GM23248 (cell line): ENCODE measurements at regions not wholly inside any gene's neighbourhood (a gene's known extent, or its start where the extent isn't known, plus 50 kb on each side); places are given as distances from the start of the nearest gene placed in this dataset.

ENCODE experiments used
- EZH2 ChIP-seq: fragments of 200-600 bp; sonication (generic); IDR thresholded peaks from 2 replicates; pipeline ENCODE4 v1.6.1; 2018; ENCODE audit warnings: antibody characterized with exemption, mild to moderate bottlenecking; ENCODE audit not compliant: insufficient read depth, poor library complexity, severe bottlenecking
- EZH2phosphoT487 ChIP-seq: fragments of 200-600 bp; sonication (generic); IDR thresholded peaks from 2 replicates; pipeline ENCODE4 v1.6.1; 2018; ENCODE audit warnings: antibody characterized with exemption, moderate library complexity, mild to moderate bottlenecking, low read depth; ENCODE audit not compliant: insufficient read depth

DNA sequence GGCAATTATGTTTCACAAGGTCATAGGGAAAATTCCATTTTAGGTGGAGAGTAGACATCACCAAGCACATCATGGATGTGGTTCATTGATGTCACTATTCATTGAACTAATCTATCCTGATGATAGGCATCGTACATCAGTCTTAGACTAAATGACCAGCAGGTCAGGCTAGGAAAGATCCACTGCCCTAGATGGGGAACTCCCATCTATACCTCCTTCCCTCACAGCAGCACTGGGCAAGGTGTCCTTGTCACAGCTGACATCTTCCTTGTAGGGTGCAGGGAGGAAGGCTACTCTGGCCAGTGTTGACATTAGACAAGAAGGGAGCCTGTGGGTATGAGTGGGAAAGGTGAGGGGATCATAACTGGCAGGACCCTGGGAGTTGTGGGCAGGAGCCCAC lies 63.8 kb upstream of the CAPRIN2 start:
- TF ChIP-seq EZH2phosphoT487, result no peak
- TF ChIP-seq EZH2, result no peak
